ENCODE measurements at regions not wholly inside any gene's neighbourhood (a gene's known extent, or its start where the extent isn't known, plus 50 kb on each side); places are given as distances from the start of the nearest gene placed in this dataset.

- TF ChIP-seq, protein P1, sequence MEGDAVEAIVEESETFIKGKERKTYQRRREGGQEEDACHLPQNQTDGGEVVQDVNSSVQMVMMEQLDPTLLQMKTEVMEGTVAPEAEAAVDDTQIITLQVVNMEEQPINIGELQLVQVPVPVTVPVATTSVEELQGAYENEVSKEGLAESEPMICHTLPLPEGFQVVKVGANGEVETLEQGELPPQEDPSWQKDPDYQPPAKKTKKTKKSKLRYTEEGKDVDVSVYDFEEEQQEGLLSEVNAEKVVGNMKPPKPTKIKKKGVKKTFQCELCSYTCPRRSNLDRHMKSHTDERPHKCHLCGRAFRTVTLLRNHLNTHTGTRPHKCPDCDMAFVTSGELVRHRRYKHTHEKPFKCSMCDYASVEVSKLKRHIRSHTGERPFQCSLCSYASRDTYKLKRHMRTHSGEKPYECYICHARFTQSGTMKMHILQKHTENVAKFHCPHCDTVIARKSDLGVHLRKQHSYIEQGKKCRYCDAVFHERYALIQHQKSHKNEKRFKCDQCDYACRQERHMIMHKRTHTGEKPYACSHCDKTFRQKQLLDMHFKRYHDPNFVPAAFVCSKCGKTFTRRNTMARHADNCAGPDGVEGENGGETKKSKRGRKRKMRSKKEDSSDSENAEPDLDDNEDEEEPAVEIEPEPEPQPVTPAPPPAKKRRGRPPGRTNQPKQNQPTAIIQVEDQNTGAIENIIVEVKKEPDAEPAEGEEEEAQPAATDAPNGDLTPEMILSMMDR (IDR thresholded peaks at IDR 0.05) = no peak
- DNase-seq = no peak
- Histone ChIP-seq H3K27me3 (ENCODE audit: control insufficient read depth in 2 of 2, insufficient read depth in 2 of 2, low read length in 2 of 2) (no peaks in the 10 kb centered on the region), H3K27ac (ENCODE audit: low read depth in 1 of 2, low read length in 2 of 2) (no peak overlapping the region), H2AFZ (ENCODE audit: insufficient read depth, low read depth, low read length, poor library complexity, severe bottlenecking) (no peak overlapping the region), H3K4me1 (ENCODE audit: control insufficient read depth in 1 of 2, insufficient read depth in 2 of 2, low read length in 2 of 2) (no peaks in the 10 kb centered on the region), H3K4me3 (replicated peaks in 1 of 3; ENCODE audit: low read depth in 2 of 3, low read length in 3 of 3) (no peak overlapping the region), H3K9me3 (replicated peaks in 1 of 2; ENCODE audit: control insufficient read depth in 1 of 2, insufficient read depth in 1 of 2, low read length in 2 of 2) (no peaks in the 10 kb centered on the region), H3K4me2 (replicated peaks; ENCODE audit: extremely low read depth, low read length, poor library complexity, severe bottlenecking) (no peak overlapping the region), H3K79me2 (ENCODE audit: insufficient read depth, low read length) (no peaks in the 10 kb centered on the region), H4K20me1 (ENCODE audit: insufficient read depth, low read length) (no peaks in the 10 kb centered on the region), H3K9ac (ENCODE audit: insufficient read depth, low read length, poor library complexity, severe bottlenecking) (no peak overlapping the region), H3K36me3 (replicated peaks in 1 of 2; ENCODE audit: control insufficient read depth in 1 of 2, insufficient read depth in 2 of 2, low read length in 2 of 2) (no peaks in the 10 kb centered on the region)
- Mint-ChIP-seq H3K27ac (no peak overlapping the region), H3K9me3 (peaks cover 0 to 3% (median 2%) of the 10 kb centered on the region in 7 donors), H3K36me3 (no peaks in the 10 kb centered on the region), H3K4me1 (no peaks in the 10 kb centered on the region), H3K27me3 (ENCODE audit: low read depth in 3 of 3) (peaks cover 0 to 4% (median 2%) of the 10 kb centered on the region in 3 donors), H3K4me3 (no peak overlapping the region)
- WGBS (ENCODE audit: insufficient coverage) = no CpG with 5 or more reads among the region's 1 CpG
- intact Hi-C loops (cut with micrococcal nuclease) = no loop called here
These were observed 406.6 kb downstream of the PCDH10 start for GRCh38 chr4:133555671-133556070.

DNA sequence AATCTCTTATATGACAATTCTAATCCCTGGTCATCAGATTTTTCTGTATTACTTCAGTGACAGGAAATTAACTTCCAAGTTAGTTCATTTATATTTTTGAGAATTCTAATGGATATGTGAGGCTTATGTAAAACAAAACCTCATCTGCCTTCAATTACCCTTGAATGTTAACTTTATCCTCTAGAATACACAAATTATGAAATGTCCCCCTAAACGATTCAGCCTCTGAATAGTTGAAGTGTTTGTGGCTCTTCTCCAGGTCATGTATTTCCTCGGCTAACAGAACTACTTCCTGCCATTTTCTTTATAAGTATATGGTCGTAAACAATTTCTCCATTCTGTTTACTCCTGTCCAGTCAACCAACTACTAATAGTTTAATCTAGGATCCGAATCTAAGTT is 401.3 kb downstream of the PCDH10 start:
- Histone ChIP-seq H4K20me1 (ENCODE audit: insufficient read depth, low read length) (no peaks in the 10 kb centered on the region), H3K4me1 (ENCODE audit: control insufficient read depth in 1 of 2, insufficient read depth in 2 of 2, low read length in 2 of 2) (no peaks in the 10 kb centered on the region), H3K27me3 (ENCODE audit: control insufficient read depth in 2 of 2, insufficient read depth in 2 of 2, low read length in 2 of 2) (no peaks in the 10 kb centered on the region), H3K27ac (ENCODE audit: low read depth in 1 of 2, low read length in 2 of 2) (no peak overlapping the region), H2AFZ (ENCODE audit: insufficient read depth, low read depth, low read length, poor library complexity, severe bottlenecking) (no peak overlapping the region), H3K9me3 (replicated peaks in 1 of 2; ENCODE audit: control insufficient read depth in 1 of 2, insufficient read depth in 1 of 2, low read length in 2 of 2) (no peaks in the 10 kb centered on the region), H3K4me2 (replicated peaks; ENCODE audit: extremely low read depth, low read length, poor library complexity, severe bottlenecking) (no peak overlapping the region), H3K79me2 (ENCODE audit: insufficient read depth, low read length) (no peaks in the 10 kb centered on the region), H3K9ac (ENCODE audit: insufficient read depth, low read length, poor library complexity, severe bottlenecking) (no peak overlapping the region), H3K4me3 (replicated peaks in 1 of 3; ENCODE audit: low read depth in 2 of 3, low read length in 3 of 3) (no peak overlapping the region), H3K36me3 (replicated peaks in 1 of 2; ENCODE audit: control insufficient read depth in 1 of 2, insufficient read depth in 2 of 2, low read length in 2 of 2) (no peaks in the 10 kb centered on the region)
- H3K27me3 Mint-ChIP-seq (ENCODE audit: low read depth in 3 of 3) = peaks cover 0 to 4% (median 2%) of the 10 kb centered on the region in 3 donors
- peaks cover 0 to 2% (median 0%) of the 10 kb centered on the region in 7 donors for H3K9me3 Mint-ChIP-seq
- H3K27ac Mint-ChIP-seq = no peak overlapping the region
- H3K4me1 Mint-ChIP-seq = no peaks in the 10 kb centered on the region
- no peak overlapping the region for H3K4me3 Mint-ChIP-seq
- TF ChIP-seq, protein P1 (IDR thresholded peaks at IDR 0.05) = no peak
- WGBS (ENCODE audit: insufficient coverage) = no CpG with 5 or more reads among the region's 4 CpGs
- no peaks in the 10 kb centered on the region for H3K36me3 Mint-ChIP-seq
- intact Hi-C loops (cut with micrococcal nuclease) = no loop called here
- no peak for DNase-seq
